HG02970 (cell line): ENCODE measurements at regions not wholly inside any gene's neighbourhood (a gene's known extent, or its start where the extent isn't known, plus 50 kb on each side); places are given as distances from the start of the nearest gene placed in this dataset.
"Not testable (repeated sequence)": the region's sequence is repeated elsewhere in the genome, so short reads cannot be mapped to it uniquely, and the experiment has no call there.

ENCODE experiments used
- ATAC-seq: cut with Tn5 transposase; IDR thresholded peaks from one replicate; pipeline ENCODE4 v1.9.1; 2021; ENCODE audit warnings: mild to moderate bottlenecking, moderate library complexity, moderate number of reproducible peaks; ENCODE audit not compliant: unreplicated experiment, low FRiP score

- no peak for ATAC-seq
Measured at GRCh38 chr17:33983824-33984574, 271.1 kb upstream of the CCL2 start.

- no peak for ATAC-seq
Measured at GRCh38 chr17:33986088-33986487, 269.0 kb upstream of the CCL2 start.

GRCh38 chr17:33986566-33986965 is 268.5 kb upstream of the CCL2 start:
- no peak for ATAC-seq

GRCh38 chr17:33987162-33987561 is 267.9 kb upstream of the CCL2 start:
- ATAC-seq, result no peak

- ATAC-seq, result no peak
Measured at GRCh38 chr17:33989361-33990148, 265.5 kb upstream of the CCL2 start.

DNA sequence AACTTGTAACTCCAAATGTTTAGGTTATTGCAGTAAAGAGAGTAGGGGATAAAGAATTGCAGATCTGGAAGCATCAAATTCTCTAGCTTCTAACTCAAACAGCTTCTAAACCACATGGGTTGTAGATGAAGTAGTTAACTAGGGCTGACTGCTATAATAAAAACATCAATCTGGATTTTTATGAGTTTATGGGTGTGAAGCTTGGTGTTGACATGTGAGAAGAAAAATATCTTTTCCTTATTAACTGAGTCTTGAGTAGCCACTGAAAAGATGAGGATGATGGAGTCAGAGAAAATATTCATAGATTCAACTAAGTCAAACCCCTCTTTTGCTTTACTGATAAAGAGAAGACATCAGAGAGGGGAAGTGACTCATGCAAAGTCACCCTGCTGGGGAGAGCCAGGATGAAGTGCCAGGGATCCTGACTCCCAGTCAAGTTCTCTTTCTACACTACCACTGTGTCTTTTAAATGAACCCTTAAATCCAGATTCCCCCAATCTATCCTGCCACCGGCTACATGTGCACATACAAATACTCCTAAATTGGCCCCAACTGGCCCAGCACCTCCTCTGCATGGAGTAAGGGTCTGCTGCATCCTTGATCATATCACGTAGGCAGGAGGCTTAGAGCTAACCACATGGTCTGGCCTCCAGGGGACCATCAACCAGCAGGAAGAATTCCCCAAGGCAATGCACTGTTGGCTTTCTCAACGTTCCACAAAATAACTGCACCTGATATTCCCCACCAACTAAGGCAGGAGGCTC is 264.0 kb upstream of the CCL2 start:
- no peak for ATAC-seq

- ATAC-seq, result no peak
Measured at GRCh38 chr17:33992113-33992512, 263.0 kb upstream of the CCL2 start.

- no peak for ATAC-seq
Measured at GRCh38 chr17:34000639-34001038, 254.4 kb upstream of the CCL2 start.

DNA sequence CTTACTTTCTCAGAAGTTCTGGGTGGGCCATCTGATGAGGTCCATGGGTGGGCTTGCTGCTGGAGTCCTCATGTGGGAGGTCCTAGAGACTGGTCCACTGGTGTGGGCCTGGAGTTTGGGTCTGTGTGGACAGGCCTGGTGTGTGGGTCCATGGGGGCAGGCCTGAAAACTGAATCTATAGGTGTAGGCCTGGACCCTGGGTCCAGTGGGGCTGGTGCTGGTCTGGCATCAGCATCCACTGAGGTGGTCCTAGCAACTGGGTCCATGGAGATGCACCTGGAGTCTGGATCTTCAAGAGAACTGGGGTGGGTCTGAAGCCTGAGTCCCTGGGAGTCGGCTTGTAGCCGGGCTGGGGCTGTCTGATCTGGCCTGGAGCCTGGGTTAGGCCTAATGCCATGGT is 253.8 kb upstream of the CCL2 start:
- ATAC-seq, result no peak

- ATAC-seq, result no peak
Measured at GRCh38 chr17:34006126-34006525, 249.0 kb upstream of the CCL2 start.

- ATAC-seq, result no peak
Measured at GRCh38 chr17:34008125-34008524, 247.0 kb upstream of the CCL2 start.

- no peak for ATAC-seq
Measured at GRCh38 chr17:34009912-34010311, 245.2 kb upstream of the CCL2 start.

DNA sequence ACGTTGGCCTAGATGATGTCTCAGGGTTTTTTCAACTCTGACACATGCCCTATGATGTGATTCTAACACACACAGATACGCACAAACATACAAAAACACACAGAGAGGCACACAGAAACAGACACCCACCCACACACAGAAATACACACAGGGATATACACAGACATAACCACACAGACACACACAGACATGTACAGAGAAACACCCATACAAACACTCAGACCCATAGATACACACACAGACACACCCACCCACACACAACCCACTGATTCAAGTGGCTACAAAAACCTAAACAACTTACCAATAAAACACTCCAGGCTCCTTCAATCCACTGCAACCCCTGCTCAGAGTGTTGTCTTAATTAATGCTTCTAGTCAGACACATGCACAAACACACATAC is 244.6 kb upstream of the CCL2 start:
- ATAC-seq, result no peak

GRCh38 chr17:34011599-34011998 is 243.5 kb upstream of the CCL2 start:
- ATAC-seq, result no peak

DNA sequence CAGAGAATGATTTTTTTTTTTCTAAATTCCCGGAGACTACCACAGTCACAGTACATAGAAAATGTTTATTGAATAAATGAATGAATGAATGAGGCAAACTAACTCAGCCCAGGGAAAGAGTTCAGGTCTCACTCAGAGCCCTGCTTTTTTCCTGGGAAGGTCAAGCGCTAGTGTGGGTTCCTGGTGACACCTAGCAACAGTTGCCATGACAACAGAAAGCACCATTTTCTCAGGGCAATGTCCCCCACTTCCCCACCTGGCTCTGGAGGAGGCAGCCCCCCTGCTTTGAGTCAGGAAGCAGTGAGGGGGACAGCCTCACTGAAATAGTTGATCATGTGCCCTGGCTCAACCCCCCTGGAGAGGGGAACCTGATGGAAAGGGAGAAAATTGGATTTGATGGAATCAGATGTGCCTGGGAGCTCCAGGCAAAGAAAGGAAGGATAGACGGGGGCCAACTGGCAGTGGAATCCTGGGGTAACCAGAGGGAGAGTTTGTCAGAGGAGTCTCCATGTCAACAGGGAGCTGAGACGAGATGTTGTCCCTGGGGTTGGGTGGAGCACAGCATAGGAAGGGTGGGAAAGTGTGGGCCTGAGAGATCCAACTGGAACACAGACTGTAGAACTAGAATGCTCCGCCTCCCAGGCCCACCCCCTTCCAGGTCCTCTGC is 242.2 kb upstream of the CCL2 start:
- ATAC-seq, result no peak

GRCh38 chr17:34015253-34015652 is 239.8 kb upstream of the CCL2 start:
- no peak for ATAC-seq

GRCh38 chr17:34024386-34024785 is 230.7 kb upstream of the CCL2 start:
- ATAC-seq, result no peak

- no peak for ATAC-seq
Measured at GRCh38 chr17:34024806-34025551, 230.1 kb upstream of the CCL2 start.

- not testable (repeated sequence) for ATAC-seq
Measured at GRCh38 chr17:34030601-34031000, 224.5 kb upstream of the CCL2 start.

- not testable (repeated sequence) for ATAC-seq
Measured at GRCh38 chr17:34032305-34032704, 222.8 kb upstream of the CCL2 start.
